ENCODE measurements at regions not wholly inside any gene's neighbourhood (a gene's known extent, or its start where the extent isn't known, plus 50 kb on each side); places are given as distances from the start of the nearest gene placed in this dataset.
"Not testable (repeated sequence)": the region's sequence is repeated elsewhere in the genome, so short reads cannot be mapped to it uniquely, and the experiment has no call there.

GRCh38 chr4:159410076-159410777 lies 307.3 kb downstream of the RAPGEF2 start:
- no peak for DNase-seq

GRCh38 chr4:159410891-159411290 lies 308.0 kb downstream of the RAPGEF2 start:
- DNase-seq: no peak

- DNase-seq: no peak
Observed at GRCh38 chr4:159413306-159413943, 310.5 kb downstream of the RAPGEF2 start.

- DNase-seq: no peak
Observed at GRCh38 chr4:159414305-159414704, 311.4 kb downstream of the RAPGEF2 start.

GRCh38 chr4:159416073-159416472 lies 313.2 kb downstream of the RAPGEF2 start:
- DNase-seq: no peak

GRCh38 chr4:159416996-159417395 lies 314.1 kb downstream of the RAPGEF2 start:
- DNase-seq: no peak

GRCh38 chr4:159420162-159421057 lies 317.5 kb downstream of the RAPGEF2 start:
- no peak for DNase-seq

GRCh38 chr4:159421058-159421419 lies 318.2 kb downstream of the RAPGEF2 start:
- DNase-seq: not testable (repeated sequence)

- no peak for DNase-seq
Observed at GRCh38 chr4:159422019-159422418, 319.1 kb downstream of the RAPGEF2 start.

- DNase-seq: no peak
Observed at GRCh38 chr4:159422626-159423025, 319.7 kb downstream of the RAPGEF2 start.

- no peak for DNase-seq
Observed at GRCh38 chr4:159425737-159426305, 322.9 kb downstream of the RAPGEF2 start.

- no peak for DNase-seq
Observed at GRCh38 chr4:159428293-159428692, 325.4 kb downstream of the RAPGEF2 start.

GRCh38 chr4:159428975-159429692 lies 326.3 kb downstream of the RAPGEF2 start:
- DNase-seq: no peak

- DNase-seq: no peak
Observed at GRCh38 chr4:159429693-159430035, 326.8 kb downstream of the RAPGEF2 start.

GRCh38 chr4:159430896-159431295 lies 328.0 kb downstream of the RAPGEF2 start:
- DNase-seq: no peak

GRCh38 chr4:159432436-159432835 lies 329.6 kb downstream of the RAPGEF2 start:
- DNase-seq: no peak

GRCh38 chr4:159433337-159433736 lies 330.5 kb downstream of the RAPGEF2 start:
- DNase-seq: no peak

GRCh38 chr4:159434114-159434870 lies 331.4 kb downstream of the RAPGEF2 start:
- DNase-seq: no peak

GRCh38 chr4:159434871-159435241 lies 332.0 kb downstream of the RAPGEF2 start:
- DNase-seq: no peak

- no peak for DNase-seq
Observed at GRCh38 chr4:159435561-159436023, 332.7 kb downstream of the RAPGEF2 start.

- DNase-seq: no peak
Observed at GRCh38 chr4:159443975-159444374, 341.1 kb downstream of the RAPGEF2 start.

GRCh38 chr4:159444678-159445077 lies 341.8 kb downstream of the RAPGEF2 start:
- no peak for DNase-seq

All from hematopoietic multipotent progenitor cell treated with erythropoietin and hydrocortisone succinate and interleukin-3 and kit ligand, for 8 days (in vitro differentiated cells).